GM12872 (cell line): ENCODE measurements at regions not wholly inside any gene's neighbourhood (a gene's known extent, or its start where the extent isn't known, plus 50 kb on each side); places are given as distances from the start of the nearest gene placed in this dataset.

Experiments
- TF ChIP-seq, protein P1 (sequence below): IDR thresholded peaks from 3 replicates; pipeline ENCODE4 v1.5.1; 2011; ENCODE audit warnings: low read depth, mild to moderate bottlenecking, low read length, moderate library complexity; ENCODE audit not compliant: insufficient read depth

- TF ChIP-seq, protein P1, sequence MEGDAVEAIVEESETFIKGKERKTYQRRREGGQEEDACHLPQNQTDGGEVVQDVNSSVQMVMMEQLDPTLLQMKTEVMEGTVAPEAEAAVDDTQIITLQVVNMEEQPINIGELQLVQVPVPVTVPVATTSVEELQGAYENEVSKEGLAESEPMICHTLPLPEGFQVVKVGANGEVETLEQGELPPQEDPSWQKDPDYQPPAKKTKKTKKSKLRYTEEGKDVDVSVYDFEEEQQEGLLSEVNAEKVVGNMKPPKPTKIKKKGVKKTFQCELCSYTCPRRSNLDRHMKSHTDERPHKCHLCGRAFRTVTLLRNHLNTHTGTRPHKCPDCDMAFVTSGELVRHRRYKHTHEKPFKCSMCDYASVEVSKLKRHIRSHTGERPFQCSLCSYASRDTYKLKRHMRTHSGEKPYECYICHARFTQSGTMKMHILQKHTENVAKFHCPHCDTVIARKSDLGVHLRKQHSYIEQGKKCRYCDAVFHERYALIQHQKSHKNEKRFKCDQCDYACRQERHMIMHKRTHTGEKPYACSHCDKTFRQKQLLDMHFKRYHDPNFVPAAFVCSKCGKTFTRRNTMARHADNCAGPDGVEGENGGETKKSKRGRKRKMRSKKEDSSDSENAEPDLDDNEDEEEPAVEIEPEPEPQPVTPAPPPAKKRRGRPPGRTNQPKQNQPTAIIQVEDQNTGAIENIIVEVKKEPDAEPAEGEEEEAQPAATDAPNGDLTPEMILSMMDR: no peak
Observed at GRCh38 chr6:51094271-51094670, 275.6 kb downstream of the TFAP2B start.

GRCh38 chr6:51098246-51098645 is 279.6 kb downstream of the TFAP2B start:
- TF ChIP-seq, protein P1: no peak

GRCh38 chr6:51098791-51099190 is 280.1 kb downstream of the TFAP2B start:
- TF ChIP-seq, protein P1: no peak

GRCh38 chr6:51099201-51099600 is 280.5 kb downstream of the TFAP2B start:
- TF ChIP-seq, protein P1: no peak

DNA sequence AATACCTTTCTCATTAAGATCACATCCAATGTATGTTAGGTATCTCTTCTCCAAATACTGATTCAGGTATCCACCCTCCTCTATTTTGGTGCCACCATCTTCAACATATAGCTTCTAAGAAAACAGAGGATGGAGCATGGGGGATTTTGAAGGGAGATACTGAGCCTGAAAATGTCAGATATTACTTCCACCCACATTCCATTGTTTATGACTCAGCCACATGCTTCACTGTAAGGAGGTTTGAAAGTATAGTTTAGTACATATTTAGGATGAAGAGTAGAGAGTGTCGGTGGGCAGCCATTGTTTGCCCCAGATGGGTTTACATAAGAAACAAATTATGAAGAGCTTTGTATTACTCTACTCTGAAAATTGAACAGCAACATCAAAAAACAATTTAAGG is 286.7 kb downstream of the TFAP2B start:
- TF ChIP-seq, protein P1: no peak

- TF ChIP-seq, protein P1: no peak
Observed at GRCh38 chr6:51107769-51108203, 289.1 kb downstream of the TFAP2B start.

DNA sequence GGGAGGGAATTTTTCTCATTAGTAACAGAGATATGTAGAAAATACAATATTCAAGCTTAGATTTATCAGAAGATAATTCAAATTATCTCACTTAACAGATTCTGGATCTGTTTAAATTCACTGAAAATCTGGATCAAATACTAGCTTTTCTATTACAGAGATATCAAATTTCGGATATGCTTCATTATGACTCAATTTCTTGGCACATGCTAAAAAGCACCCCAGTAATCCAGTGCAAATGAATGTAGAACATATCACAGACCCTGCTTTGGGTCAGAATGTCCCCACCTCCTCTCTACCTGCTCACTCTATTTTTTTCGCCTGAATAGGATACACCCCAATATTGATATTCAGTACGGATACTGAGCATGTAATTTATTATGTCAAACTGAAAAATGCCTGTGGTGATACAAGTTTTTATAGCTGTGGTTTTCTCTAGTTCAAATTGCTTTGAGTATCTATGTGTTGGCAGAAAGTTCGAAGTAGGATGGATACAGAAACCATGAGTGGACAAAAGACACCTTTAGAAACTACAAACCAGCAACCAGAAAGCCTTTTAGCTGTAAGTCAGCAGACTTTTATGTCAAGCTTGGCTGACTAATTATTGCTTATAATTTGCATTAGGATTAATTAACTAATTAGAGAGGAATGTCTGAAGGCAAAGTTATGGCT is 290.0 kb downstream of the TFAP2B start:
- TF ChIP-seq, protein P1: no peak

- TF ChIP-seq, protein P1: no peak
Observed at GRCh38 chr6:51112731-51113130, 294.1 kb downstream of the TFAP2B start.
